ENCODE measurements at regions not wholly inside any gene's neighbourhood (a gene's known extent, or its start where the extent isn't known, plus 50 kb on each side); places are given as distances from the start of the nearest gene placed in this dataset.

DNA sequence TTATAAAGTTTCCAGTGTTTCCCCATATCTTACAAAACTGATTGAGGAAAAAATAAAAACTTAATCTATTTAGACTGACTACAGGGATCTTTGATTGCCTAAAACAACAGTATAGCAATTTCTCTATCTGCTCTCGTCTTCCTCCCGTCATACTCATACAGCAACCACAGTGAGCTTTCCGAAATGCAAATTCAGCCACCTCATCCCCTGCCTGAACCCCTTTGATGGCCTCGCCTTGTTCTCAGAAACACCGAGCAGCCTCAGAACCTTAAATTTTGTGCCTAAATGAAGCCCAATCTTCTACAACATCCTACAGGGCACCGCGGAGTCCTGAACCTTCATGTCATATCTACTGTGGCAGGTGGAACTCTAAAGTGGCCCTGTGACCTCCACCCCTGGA is 223.7 kb upstream of the TMEM132C start (continued):
- TF ChIP-seq, protein P1, sequence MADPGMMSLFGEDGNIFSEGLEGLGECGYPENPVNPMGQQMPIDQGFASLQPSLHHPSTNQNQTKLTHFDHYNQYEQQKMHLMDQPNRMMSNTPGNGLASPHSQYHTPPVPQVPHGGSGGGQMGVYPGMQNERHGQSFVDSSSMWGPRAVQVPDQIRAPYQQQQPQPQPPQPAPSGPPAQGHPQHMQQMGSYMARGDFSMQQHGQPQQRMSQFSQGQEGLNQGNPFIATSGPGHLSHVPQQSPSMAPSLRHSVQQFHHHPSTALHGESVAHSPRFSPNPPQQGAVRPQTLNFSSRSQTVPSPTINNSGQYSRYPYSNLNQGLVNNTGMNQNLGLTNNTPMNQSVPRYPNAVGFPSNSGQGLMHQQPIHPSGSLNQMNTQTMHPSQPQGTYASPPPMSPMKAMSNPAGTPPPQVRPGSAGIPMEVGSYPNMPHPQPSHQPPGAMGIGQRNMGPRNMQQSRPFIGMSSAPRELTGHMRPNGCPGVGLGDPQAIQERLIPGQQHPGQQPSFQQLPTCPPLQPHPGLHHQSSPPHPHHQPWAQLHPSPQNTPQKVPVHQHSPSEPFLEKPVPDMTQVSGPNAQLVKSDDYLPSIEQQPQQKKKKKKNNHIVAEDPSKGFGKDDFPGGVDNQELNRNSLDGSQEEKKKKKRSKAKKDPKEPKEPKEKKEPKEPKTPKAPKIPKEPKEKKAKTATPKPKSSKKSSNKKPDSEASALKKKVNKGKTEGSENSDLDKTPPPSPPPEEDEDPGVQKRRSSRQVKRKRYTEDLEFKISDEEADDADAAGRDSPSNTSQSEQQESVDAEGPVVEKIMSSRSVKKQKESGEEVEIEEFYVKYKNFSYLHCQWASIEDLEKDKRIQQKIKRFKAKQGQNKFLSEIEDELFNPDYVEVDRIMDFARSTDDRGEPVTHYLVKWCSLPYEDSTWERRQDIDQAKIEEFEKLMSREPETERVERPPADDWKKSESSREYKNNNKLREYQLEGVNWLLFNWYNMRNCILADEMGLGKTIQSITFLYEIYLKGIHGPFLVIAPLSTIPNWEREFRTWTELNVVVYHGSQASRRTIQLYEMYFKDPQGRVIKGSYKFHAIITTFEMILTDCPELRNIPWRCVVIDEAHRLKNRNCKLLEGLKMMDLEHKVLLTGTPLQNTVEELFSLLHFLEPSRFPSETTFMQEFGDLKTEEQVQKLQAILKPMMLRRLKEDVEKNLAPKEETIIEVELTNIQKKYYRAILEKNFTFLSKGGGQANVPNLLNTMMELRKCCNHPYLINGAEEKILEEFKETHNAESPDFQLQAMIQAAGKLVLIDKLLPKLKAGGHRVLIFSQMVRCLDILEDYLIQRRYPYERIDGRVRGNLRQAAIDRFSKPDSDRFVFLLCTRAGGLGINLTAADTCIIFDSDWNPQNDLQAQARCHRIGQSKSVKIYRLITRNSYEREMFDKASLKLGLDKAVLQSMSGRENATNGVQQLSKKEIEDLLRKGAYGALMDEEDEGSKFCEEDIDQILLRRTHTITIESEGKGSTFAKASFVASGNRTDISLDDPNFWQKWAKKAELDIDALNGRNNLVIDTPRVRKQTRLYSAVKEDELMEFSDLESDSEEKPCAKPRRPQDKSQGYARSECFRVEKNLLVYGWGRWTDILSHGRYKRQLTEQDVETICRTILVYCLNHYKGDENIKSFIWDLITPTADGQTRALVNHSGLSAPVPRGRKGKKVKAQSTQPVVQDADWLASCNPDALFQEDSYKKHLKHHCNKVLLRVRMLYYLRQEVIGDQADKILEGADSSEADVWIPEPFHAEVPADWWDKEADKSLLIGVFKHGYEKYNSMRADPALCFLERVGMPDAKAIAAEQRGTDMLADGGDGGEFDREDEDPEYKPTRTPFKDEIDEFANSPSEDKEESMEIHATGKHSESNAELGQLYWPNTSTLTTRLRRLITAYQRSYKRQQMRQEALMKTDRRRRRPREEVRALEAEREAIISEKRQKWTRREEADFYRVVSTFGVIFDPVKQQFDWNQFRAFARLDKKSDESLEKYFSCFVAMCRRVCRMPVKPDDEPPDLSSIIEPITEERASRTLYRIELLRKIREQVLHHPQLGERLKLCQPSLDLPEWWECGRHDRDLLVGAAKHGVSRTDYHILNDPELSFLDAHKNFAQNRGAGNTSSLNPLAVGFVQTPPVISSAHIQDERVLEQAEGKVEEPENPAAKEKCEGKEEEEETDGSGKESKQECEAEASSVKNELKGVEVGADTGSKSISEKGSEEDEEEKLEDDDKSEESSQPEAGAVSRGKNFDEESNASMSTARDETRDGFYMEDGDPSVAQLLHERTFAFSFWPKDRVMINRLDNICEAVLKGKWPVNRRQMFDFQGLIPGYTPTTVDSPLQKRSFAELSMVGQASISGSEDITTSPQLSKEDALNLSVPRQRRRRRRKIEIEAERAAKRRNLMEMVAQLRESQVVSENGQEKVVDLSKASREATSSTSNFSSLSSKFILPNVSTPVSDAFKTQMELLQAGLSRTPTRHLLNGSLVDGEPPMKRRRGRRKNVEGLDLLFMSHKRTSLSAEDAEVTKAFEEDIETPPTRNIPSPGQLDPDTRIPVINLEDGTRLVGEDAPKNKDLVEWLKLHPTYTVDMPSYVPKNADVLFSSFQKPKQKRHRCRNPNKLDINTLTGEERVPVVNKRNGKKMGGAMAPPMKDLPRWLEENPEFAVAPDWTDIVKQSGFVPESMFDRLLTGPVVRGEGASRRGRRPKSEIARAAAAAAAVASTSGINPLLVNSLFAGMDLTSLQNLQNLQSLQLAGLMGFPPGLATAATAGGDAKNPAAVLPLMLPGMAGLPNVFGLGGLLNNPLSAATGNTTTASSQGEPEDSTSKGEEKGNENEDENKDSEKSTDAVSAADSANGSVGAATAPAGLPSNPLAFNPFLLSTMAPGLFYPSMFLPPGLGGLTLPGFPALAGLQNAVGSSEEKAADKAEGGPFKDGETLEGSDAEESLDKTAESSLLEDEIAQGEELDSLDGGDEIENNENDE (IDR thresholded peaks at IDR 0.05; ENCODE audit: insufficient replicate concordance, low read length): no peak
- TF ChIP-seq BRCA1 (IDR thresholded peaks at IDR 0.05; ENCODE audit: low read depth, low read length) (no peak), TBP (IDR thresholded peaks at IDR 0.05; ENCODE audit: low read depth, low read length) (no peak), SP4 (IDR thresholded peaks at IDR 0.05; ENCODE audit: low read length) (no peak), RBBP5 (IDR thresholded peaks at IDR 0.05; ENCODE audit: borderline replicate concordance, low read depth, low read length) (no peak), SAP30 (IDR thresholded peaks at IDR 0.05; ENCODE audit: insufficient read depth, insufficient replicate concordance, low read length) (no peak)
- TF ChIP-seq, protein P2, sequence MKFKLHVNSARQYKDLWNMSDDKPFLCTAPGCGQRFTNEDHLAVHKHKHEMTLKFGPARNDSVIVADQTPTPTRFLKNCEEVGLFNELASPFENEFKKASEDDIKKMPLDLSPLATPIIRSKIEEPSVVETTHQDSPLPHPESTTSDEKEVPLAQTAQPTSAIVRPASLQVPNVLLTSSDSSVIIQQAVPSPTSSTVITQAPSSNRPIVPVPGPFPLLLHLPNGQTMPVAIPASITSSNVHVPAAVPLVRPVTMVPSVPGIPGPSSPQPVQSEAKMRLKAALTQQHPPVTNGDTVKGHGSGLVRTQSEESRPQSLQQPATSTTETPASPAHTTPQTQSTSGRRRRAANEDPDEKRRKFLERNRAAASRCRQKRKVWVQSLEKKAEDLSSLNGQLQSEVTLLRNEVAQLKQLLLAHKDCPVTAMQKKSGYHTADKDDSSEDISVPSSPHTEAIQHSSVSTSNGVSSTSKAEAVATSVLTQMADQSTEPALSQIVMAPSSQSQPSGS (IDR thresholded peaks at IDR 0.05; ENCODE audit: low read length): no peak
- TF ChIP-seq, protein P3, sequence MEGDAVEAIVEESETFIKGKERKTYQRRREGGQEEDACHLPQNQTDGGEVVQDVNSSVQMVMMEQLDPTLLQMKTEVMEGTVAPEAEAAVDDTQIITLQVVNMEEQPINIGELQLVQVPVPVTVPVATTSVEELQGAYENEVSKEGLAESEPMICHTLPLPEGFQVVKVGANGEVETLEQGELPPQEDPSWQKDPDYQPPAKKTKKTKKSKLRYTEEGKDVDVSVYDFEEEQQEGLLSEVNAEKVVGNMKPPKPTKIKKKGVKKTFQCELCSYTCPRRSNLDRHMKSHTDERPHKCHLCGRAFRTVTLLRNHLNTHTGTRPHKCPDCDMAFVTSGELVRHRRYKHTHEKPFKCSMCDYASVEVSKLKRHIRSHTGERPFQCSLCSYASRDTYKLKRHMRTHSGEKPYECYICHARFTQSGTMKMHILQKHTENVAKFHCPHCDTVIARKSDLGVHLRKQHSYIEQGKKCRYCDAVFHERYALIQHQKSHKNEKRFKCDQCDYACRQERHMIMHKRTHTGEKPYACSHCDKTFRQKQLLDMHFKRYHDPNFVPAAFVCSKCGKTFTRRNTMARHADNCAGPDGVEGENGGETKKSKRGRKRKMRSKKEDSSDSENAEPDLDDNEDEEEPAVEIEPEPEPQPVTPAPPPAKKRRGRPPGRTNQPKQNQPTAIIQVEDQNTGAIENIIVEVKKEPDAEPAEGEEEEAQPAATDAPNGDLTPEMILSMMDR (IDR thresholded peaks at IDR 0.05; ENCODE audit: control extremely low read depth in 1 of 3, insufficient read depth in 1 of 3, low read depth in 1 of 3, low read length in 3 of 3): no peak
